Transverse colon (tissue), 4 donors: ENCODE measurements at regions not wholly inside any gene's neighbourhood (a gene's known extent, or its start where the extent isn't known, plus 50 kb on each side); places are given as distances from the start of the nearest gene placed in this dataset.

Source experiments
- CTCF ChIP-seq, 5 experiments: fragments of 200-600 bp in 3 of 5; fragments of 450-650 bp in 2 of 5; sonication (generic) in 3 of 5; IDR thresholded peaks; 1 replicate in 2 of 5; 2 replicates in 3 of 5; pipeline ENCODE4 v1.5.1; 2016 to 2017; ENCODE audit warnings: antibody characterized with exemption in 5 of 5, inconsistent platforms in 3 of 5, mild to moderate bottlenecking in 2 of 5, moderate library complexity in 1 of 5
- POLR2AphosphoS5 ChIP-seq, 3 donors: sonication (generic); formaldehyde crosslinking; IDR thresholded peaks; one replicate each; pipeline ENCODE4 v1.6.1; 2016; ENCODE audit warnings: antibody characterized with exemption in 3 of 3

- TF ChIP-seq CTCF (IDR thresholded peaks at IDR 0.05) (no peak), POLR2AphosphoS5 (IDR thresholded peaks at IDR 0.05) (no peak)
Observed at GRCh38 chr18:22691946-22692710, 241.0 kb upstream of the RBBP8 start.
